HG03196 (cell line): ENCODE measurements at regions not wholly inside any gene's neighbourhood (a gene's known extent, or its start where the extent isn't known, plus 50 kb on each side); places are given as distances from the start of the nearest gene placed in this dataset.

ENCODE experiments used
- ATAC-seq: cut with Tn5 transposase; IDR thresholded peaks from one replicate; pipeline ENCODE4 v1.9.1; 2021; ENCODE audit not compliant: unreplicated experiment

DNA sequence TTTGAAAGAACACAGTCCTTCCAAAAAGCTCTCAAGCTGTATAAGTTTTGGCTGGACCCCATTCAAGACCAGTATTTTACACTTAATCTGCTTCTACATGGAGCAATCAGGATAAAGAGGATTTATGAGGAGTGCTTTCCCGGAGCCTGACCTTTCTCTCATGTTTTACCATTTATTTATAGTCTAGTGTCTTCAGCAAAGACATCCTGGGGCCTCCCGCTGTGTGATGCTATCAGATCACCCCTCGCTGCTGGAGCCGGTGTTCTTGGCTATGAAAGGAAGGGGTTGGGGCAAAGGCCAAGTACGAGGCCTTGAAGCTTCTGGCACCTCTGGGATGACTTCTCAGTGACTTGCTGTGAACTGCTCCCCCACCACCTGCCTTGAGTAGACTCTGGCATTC, 189.6 kb downstream of the ADAMTS15 start:
- ATAC-seq: no peak

DNA sequence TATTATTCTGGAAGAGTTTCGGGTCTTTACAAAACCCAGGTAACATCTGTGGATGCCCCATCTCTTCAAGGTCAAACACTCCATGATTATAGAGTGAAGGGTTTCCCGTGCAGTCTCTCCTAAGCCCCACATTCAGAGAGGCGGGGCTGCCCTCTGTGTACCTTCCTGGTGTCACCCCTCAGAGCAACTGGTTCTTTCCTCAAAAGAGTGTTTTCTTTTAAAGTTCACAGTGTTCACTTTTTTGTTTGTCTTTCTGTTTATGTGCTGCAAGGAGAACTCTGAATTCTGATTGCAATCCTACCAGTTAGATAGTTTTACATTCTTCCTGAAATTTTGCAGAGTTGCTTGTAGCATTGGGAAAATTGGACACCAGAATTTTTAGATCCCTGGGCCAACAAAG, 190.2 kb downstream of the ADAMTS15 start:
- ATAC-seq: no peak

DNA sequence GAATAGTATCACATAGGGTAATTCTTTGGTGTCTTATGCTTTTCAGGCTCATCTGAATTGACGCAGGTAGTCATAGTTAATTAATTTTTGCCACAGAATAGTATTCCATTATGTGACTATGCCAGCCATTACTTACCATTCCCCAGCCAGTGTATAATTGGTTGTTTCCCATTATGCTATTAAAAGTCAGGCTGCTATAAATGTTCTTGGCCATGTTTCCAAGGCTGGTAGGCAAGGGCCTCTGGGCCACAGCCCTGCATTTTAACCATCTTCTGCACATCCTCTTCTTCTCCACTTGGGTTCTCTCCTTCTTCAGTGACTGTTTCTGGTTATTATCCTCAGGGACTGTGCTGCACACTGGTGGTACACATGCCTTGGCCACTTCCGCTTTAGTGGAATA, 190.9 kb downstream of the ADAMTS15 start:
- no peak for ATAC-seq

DNA sequence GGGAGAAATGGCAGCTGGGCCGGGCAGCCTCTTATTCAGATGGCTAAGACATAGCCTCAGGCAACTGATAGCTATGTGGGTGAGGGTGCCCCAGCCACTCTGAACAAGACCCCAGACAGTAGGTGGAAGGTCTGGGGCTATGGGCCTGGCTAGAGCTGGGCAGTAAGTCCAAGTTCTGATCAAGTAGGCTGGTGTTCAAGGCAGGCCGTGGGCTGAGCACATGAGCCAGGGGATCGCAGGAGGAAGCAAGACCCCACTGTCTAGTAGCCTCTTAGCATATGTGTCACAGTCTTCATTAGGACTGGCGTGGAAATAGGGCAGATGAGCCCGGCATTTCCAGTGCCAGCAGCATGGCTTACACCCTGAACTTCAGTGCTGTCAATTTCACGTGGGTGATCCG, 192.1 kb downstream of the ADAMTS15 start:
- no peak for ATAC-seq

DNA sequence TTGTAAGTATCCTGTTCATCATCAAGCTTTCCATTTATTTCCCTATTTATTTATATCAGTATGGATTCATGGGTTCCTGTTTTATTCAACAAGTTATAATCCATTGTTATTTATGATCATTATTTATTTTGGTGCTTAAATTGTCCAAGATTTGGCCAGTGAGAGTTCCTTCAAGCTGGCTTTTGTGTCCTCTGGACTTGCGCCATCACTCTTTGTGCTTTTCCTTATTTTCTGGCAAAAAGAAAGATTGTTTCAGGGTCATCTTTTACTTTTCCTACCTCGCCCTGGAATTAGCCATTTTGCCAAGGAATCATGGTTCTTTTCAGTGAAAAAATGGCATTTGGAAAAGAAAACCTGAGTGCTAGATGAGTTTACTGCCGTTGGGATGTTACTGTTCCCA, 193.4 kb downstream of the ADAMTS15 start:
- no peak for ATAC-seq

DNA sequence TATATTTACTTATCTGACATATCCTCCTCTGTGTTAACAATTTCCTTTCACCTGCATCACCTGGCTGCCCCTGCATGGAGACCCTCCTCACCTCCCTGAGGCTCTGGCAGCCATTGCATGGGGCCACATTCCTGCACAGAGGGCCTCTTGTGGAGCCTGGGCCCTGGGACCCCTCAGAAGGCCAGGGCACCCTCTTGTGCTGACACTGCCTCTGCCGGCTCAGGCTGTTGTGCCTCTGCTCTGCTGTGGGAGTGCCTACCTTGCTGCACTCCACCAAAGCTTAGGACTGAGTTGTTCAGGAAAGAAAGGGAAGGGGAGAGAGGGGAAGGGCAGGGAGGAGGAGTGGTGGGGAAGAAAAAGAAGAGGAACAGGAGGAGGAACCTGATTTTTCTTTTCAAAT, 194.5 kb downstream of the ADAMTS15 start:
- no peak for ATAC-seq

DNA sequence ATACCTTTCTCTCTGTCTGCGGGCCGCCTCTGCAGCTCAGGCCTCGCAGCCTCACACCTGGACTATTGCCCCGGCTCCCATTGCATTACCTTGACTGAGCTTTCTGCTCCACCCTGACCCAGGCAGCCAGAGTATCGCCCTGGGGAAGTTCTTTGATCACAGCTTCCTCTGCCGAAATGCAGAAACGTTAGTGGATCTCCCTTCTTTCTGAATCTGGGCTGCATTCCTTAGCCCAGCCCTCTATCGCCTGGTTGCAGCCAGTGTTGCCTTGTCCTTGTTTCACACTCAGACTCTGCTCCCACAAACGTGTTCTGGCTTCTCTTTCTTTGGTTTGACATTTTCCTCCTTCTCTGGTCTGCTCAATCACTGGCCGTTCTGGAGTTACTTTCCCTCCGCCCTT, 195.7 kb downstream of the ADAMTS15 start:
- ATAC-seq: no peak

DNA sequence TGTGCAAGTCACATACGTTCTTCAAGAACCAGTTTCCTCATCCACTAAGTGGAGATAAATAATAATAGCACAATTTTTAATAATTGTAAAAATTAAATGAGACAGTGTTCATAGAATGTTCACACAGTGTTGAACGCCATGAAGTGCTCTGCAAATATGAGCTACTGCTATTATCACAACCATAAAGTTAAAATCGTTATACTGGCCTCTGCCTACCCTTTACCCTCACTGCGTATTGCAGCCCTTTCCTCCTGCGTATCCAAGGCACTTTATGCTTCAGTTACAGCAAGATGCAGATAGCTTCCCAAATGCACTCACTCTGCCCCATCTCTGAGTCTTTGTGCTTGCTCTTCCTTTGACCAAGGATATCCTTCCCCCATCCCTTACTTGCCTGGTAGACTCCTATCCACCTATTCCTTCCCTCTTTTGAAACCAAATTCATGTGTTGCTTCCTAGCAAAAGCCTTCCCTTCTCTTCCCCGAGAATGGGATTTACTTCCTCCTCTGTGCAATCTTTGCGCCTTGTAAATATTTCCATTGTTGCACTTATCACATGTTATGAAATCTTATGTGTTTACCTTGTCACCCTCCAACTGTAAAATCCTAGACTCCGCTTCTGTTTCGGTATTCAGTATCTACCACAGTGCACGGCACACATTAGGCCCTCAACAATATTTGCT, 196.9 kb downstream of the ADAMTS15 start:
- ATAC-seq: no peak

DNA sequence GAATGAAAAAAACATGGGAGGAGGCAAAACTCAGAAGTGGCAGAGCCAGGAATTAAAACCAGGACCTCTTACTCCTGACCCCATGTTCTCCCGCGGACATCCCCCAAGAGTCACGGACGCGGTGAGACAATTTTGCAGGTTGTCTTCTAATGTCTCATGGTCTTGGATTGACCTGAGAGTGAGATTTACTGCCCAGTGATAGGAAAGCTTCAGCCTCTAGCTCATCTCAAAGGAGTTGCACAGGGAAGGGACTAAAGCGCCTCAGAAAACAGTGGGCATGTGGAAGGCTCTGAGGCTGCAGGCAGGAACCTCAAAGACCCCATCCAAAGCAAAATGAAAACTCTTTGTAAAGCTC, 197.4 kb downstream of the ADAMTS15 start:
- no peak for ATAC-seq

DNA sequence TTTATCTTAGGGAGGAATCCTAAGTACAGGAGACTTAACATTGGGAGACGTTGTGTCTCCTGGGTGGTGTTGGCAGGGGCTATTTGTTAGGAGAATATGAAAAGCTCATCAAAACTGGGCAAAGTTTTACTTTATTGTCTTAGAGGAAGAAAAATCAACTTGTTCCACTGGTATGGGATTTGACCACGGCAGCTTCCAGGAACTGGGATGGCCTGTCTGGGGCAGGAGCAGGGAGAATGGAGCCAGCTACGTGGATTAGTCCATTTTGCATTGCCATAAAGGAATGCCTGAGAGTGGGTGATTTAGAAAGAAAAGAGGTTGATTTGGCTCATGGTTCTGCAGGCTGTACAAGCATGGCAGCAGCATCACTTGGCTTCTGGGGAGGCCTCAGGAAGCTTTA, 198.4 kb downstream of the ADAMTS15 start:
- no peak for ATAC-seq

DNA sequence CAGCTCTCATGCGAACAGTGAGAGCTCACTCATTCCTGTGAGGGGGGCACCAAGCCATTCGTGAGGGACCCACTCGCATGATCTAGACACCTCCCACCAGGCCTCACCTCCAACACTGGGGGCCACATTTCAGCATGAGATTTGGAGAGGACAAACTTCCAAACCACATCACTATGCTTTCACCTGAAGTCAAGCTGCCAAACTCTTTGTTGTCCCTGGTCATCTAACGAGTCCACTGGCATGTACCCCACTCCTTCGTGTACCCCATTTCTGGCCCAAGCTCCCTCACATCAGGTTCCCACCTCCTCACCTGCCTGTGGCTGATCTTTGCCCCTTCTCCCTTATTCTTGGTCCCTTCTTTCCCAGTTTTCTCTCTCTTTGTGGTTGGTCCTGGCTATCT, 198.9 kb downstream of the ADAMTS15 start:
- ATAC-seq: no peak

DNA sequence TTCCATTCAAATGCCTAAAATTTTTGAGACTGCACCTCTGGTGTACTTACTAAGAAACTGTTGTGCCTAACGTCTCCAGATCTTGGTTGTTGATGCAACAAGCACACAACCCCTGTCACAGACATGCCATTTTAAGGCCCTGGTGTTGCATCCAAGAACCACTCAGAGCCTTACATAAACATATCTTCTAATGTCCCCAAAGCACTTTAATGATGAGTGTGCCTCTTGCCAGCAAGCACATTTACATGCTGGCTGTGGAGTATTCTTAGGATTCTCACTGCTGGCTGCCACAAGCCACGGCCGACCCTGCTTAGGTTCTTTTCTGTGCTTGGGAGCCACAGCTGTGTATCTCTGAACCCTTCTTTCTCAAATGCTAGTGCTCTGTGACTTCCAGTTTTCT, 201.4 kb downstream of the ADAMTS15 start:
- no peak for ATAC-seq

DNA sequence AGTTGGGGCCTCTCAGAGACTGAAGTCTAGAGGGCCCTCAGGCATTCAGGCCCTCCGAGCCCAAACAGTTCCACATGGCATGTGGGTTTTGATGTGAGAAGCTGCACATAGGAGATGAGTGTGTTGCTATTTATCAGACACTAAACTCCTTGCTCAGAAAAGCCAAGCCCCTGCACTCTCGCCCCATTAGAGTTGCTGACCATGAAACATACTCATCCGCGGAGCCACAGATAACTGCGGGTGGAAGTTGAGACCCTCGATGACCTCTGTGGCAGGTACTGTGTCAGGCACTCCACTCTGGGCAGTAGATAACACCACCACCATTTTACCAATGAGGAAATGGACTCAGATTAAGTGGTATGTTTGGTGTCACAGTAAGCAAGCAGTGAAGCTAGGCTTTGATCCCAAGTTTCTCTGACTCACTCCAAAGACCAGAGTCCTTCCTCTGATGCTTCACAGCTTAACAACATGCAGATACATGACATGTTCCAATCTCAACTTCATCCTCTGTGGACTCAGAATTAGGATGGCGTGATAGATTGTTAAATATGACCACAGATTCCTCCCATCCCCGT, 202.1 kb downstream of the ADAMTS15 start:
- ATAC-seq: no peak

DNA sequence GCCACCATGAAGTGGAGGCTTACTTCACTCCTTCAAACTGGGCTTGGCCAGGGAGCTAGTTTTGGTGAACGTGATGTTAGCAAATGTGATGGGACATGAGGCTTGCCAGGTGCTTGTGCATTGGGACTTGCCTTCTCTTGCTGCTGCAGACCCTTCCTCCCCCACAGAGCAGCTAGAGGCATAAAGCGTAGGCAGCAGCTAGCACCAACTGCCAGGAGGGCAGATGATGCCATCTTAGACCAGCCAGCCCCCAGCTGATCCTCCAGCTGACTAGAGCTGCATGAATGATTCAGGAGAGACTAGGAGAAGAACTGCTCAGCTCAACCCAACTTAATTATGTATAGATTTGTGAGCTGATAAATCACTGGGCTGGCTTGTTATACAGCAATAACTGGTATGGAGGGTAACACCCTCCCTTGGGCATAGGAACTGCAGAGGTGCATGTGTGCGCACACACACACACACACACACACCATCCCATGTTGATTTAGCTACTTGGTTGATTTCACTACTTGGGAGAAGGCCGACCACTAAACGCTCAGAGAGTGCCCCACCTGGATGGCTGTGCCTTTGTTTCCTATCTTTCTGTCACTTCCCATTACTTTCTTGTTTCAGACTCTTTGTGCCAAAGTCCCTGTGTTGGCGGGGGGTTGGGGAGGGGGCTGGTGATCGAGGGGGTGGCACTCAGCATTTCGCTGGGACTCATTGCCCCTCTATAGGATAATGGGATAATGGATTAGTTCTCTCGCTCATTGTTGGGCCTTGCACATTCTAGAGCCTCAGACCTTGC, 202.8 kb downstream of the ADAMTS15 start:
- no peak for ATAC-seq

DNA sequence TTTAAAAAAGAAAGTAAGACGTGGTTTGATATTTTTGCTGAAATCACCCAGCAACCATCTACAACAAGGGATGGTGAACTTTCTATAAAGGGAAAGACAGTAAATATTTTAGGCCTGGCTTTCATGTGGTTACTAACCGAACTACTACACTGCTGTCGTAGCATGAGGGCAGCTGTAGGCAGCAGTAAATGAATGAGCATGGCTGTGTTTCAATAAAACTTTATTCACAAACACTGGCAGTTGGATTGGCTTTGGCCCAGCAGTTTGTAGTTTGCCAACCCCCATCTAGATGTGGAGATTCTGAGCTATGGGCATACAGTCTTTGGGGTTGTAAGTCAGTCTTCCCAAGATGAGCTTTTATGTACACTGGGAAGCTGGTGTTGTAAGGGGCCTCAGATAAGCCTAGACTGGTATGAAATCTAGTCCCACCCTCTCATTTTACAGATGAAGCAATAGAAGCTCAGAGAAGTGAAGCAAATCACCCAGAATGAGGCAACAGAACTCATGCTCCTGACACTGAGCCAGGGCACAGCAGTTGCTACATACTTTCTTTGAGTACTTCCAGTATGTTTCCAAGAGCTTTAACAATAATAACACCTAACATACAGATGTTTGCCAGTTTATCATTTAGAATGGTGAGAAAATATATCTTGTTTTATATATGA, 204.4 kb downstream of the ADAMTS15 start:
- no peak for ATAC-seq

DNA sequence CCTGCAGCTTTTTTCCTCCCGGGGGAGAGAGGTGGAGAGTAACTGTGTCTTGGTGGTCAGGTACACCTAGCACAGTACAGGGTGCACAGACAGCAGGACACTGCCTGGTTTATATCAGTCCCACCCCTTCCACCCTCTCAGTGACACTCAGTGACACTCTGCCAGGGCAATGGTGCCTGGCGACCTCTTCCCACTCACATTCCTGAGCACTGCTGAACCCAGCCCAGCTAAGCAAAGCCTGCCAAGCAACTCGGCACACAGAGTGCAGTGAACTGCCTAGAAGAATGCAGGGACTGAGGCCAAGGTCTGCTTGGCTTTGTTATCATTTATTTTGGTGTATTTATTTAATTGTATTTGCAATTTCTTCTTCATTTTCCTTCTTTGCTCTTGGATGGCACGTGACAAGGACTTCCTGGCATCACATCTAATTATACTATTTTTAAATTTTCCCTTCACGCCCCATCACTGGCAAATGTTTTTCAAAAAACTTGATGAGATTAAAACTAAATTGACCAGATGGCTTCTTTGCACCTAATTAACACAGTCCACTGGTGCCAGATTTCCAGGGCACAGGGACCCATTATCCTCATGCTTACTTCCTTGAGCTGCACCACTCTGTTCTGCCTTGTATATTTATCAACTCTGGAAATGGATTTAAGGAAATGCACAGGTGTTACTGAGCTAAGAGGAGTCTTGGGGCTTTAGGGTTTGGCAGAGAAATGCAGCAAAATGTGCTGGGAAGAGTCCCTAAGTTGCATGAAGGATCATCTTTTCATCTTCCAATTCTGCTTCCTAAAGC, 205.6 kb downstream of the ADAMTS15 start:
- ATAC-seq: no peak

DNA sequence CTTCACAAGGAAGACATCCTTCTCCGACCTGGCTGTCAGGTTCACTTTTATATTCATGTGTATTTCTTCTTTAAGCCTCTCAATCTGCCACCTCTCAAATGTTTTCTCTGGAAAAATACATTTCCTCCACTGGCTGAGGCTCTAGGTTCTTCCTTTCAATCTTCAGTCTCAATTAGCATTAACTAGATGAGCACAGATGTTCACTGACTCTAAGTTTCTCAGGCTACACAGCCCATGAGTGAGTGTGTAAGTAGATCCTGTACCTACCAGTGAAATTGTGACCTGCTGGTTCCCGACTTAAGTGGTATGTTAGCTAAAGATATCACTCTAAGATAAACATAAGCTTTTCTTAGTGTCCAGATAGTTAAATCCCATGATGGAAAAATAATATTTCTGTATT, 206.9 kb downstream of the ADAMTS15 start:
- no peak for ATAC-seq

DNA sequence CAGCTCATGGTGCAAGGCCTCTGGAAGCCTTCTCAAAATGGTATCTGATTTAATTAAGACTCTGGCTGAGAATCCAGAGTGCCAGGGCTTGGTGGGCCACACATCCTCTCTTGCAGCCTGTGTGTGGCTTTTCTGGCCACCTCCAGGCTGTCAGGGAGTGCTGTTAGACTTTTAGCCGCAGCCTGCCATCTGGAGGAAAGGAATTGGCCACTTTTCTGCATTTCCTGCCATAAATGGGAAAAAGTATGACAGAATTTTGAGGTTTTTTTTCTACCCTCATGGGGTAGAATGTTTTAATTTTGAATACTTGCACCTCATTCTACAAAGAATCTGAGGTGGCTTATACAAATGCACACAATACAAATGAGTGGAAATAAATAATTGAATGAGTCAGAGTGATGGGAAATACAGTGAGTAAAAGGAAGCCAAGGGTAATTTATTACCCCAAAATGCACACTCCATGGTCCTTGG, 218.4 kb downstream of the ADAMTS15 start:
- ATAC-seq: no peak

DNA sequence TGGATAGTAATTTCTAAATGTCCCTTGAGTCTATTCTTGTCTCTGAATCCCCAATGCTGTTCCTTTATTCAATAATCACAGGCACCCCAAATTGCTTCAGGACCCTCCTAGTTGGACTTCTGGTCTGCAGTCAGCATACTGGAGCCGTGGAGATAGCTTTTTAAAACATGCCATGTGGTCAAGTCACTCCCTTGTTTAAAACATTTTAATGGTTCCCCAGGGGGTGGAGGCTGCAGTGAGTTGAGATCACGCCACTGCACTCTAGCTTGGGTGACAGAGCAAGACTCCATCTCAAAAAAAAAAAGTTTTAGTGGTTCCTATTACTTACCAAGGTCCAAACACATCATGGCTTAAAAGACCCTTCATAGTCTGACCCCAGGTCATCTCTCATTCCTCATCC, 220.3 kb downstream of the ADAMTS15 start:
- no peak for ATAC-seq

DNA sequence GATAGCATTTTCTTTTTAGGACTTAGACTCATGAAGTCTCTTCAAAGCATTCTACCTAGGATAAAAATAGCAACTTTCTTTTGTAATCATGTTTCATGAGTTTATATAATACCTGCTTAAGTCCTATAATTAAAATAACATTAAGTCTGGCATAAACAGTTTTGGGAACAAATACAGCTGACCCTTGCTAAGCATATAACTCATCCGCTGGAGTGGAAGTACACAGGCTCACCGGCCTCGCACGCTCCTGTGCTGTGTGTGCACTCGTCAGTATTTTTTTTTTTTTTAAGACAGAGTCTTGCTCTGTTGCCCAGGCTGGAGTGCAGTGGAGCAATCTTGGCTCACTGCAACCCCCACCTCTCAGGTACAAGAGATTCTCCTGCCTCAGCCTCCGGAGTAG, 221.8 kb downstream of the ADAMTS15 start:
- no peak for ATAC-seq
